SK-MEL-5 (cell line): ENCODE measurements at regions not wholly inside any gene's neighbourhood (a gene's known extent, or its start where the extent isn't known, plus 50 kb on each side); places are given as distances from the start of the nearest gene placed in this dataset.

Source experiments
- DNase-seq: peaks from one replicate; pipeline ENCODE4 v3.0.0-alpha.2; 2016; ENCODE audit warnings: low read depth, low spot score
- in situ Hi-C: cut with HindIII; loops from 2 replicates; pipeline ENCODE4 v1.10.0; 2016; ENCODE audit warnings: low sequenced_read_pairs, high pct_unique_total_duplicates, low pct_unique_long_range_greater_than_20kb

DNA sequence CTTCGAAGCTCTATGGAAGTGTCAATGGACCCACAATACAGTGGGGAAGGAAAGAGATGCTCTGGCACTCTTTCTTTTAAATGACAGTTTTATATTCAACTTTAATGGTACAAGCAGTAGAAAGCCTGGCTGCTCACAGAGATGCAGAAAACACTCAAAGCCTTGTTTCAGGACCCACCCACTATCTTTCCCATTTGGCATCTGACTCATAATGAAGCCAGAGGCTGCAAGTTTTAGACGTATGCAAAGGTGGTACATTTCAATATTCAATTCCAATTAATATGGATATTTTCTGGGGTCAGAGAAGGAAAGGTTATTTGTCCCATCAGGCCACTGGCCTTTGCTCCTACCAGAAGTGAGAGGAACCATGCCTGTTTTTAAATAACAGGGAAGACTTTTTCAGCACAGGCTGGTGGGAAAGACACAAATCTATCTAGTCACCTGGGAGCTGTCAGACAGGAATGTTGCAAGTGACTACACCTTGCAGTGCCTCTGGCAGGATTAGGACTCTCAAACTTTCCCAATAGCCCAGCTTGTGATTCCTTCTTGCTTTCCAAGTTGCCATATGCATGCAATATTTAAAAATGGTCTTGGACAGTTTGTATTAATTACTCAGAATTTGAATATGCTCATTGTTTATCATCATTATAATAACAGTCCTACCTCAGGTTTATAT lies 70.0 kb upstream of the RAB40AL start:
- in situ Hi-C loops: no loop called here
- DNase-seq: no peak

DNA sequence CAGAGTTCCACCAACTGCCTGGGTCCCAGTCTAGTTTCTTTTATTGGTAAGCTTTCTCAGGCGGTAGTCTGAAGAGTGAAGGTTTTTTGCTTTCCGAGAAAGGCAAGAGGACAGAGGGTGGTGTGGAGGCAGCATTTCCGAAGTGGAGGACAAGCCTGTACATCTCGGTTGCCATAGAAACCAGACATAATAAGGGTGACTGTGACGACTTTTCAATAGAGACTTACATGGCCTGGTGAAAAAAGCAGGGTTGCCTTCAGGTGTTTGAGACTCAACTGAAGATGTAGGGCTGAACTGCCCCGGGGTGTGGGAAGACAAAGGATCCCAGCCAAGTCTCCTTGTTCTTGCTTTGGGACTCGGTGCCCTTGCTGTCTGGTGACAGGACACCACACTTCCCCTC lies 53.6 kb upstream of the RAB40AL start:
- in situ Hi-C loops: no loop called here
- no peak for DNase-seq
